HG02852 (cell line): ENCODE measurements at regions not wholly inside any gene's neighbourhood (a gene's known extent, or its start where the extent isn't known, plus 50 kb on each side); places are given as distances from the start of the nearest gene placed in this dataset.

Experiments used
- ATAC-seq: cut with Tn5 transposase; IDR thresholded peaks from one replicate; pipeline ENCODE4 v1.9.1; 2021; ENCODE audit warnings: mild to moderate bottlenecking, moderate library complexity; ENCODE audit not compliant: unreplicated experiment

- ATAC-seq = no peak
Observed at GRCh38 chr2:15762449-15762848, 170.8 kb downstream of the DDX1 start.

GRCh38 chr2:15763106-15763821 is 171.6 kb downstream of the DDX1 start:
- no peak for ATAC-seq

GRCh38 chr2:15763822-15764682 is 172.4 kb downstream of the DDX1 start:
- ATAC-seq = no peak

GRCh38 chr2:15764683-15765011 is 173.0 kb downstream of the DDX1 start:
- no peak for ATAC-seq

DNA sequence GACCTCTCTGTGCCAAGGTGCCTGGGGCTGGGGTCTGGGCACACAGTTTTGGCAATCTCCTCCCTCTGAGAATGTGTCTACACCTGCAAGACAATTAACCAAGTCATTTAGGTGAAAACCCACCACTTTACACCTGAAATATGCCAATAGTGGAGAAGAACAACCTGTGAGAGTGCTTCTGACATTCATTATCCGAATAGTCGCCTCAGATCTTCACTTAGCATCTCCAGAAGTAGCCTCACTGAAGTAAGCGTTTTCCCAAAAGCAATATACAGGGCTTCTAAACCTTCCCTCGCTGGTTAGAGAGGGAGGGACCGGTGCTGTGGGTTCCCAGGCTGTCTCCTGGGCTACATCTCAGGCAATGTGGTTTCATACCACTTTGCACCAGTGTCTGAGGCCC is 173.5 kb downstream of the DDX1 start:
- no peak for ATAC-seq

GRCh38 chr2:15765686-15766302 is 174.1 kb downstream of the DDX1 start:
- no peak for ATAC-seq

- no peak for ATAC-seq
Observed at GRCh38 chr2:15766303-15766861, 174.0 kb upstream of the MYCN start.

DNA sequence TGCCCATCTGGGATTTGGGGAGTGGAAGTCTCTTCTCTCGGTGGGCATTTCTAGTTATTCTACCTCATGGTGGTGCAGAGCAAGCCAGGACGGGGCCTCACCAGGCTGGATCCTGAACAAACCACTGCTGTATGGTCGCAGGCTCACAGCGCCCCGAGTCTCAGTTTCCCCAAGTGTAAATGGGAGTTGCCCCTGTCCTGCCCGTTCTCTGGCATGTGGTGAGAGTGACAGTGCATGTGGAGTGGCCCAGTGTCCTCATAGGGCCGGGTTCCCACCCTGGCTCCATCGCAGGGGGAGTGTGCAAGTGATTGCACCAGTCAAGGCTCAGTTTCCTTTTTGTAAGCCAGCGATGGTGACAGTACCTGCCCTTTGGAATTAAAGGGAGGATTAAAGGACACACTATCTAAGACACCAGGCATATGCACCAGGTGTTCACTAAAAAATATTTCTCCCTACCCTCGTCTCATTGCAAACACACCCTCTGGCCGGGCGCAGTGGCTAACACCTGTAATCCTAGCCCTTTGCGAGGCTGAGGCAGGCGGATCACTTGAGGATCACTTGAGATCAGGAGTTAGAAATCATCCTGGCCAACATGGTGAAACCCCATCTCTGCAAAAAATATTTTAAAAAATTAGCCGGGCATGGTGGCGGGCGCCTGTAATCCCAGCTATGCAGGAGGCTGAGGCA is 173.3 kb upstream of the MYCN start:
- ATAC-seq = no peak

- no peak for ATAC-seq
Observed at GRCh38 chr2:15767679-15768078, 172.7 kb upstream of the MYCN start.

DNA sequence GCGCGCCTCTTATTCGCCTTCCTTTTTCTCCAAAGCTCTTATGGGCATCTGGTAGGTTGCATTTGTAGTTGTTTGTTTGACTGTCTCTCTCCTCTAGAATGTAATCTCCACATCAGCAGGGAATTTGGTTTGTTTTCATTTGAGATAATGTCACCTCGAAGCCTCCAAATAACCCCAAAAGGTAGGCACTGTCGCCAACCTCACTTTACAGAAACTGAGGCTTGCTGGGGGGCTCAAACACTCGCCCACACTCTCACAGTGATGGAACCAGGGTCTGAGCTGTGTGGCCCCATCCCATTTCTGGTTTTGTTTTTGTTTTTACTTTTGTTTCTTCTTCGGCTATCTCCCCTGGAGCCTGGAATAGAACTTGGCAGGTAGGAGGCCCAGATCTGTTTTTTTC is 172.2 kb upstream of the MYCN start:
- no peak for ATAC-seq

- no peak for ATAC-seq
Observed at GRCh38 chr2:15768615-15769014, 171.7 kb upstream of the MYCN start.

DNA sequence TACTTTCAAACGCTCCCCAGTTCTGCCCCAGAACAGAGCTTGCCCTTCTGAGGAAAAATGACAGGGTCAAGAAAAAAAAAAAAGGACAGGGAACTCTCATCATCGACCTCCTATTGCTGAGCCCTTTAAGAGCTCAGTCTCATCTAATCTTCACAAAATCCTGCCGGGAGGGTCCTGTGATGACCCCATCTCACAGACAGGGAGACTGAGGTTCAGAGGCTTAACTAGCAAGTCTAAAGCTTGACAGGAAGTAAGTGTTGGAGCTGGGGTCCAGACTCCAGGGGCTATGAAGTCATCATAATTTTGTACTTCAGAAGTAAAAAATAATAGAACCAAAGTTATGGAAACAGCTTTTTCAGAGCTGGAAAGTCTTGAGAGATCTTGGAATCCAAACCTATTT is 171.1 kb upstream of the MYCN start:
- no peak for ATAC-seq

DNA sequence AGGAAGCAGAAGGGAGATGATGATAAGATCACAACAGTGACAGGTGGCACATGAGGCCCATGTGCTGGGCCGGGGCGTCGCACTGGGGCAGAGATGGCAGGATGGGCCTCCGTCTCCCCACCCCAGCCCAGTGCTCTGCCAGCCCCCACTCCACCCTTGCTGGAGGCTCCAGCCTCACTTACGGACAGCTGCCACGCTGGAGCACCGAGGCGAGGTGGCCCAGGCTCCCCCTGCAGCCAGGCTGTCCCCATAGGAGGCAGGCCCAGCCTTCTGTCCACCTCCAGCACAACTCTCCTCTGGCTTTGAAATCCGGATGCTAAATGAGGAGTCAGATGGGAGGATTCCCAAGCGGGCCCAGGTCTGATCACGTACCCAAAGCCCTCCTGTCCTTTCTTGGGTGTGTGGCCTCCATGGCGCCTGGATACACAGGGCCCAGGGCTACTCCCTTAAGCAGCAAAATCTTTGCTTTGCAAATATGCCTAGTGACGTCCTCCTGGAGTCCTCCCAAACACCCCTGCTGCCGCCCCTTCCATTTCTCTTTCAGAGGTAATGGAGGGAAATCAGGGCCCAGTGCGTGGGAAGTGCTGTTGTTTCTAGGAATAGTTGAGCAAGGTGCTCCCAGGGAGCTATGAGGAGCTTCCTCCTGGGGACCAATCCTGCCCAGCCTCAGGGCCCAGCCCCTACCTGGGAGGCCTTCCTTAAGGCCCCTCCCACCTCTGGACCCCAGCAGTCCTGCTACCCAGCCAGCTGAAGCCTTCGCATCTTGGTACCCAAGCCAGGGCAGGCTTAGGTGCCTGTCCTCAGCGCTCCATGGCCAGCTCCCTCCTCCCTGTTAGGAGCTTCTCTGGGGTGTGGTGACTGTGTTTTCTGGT is 170.4 kb upstream of the MYCN start:
- ATAC-seq = no peak

DNA sequence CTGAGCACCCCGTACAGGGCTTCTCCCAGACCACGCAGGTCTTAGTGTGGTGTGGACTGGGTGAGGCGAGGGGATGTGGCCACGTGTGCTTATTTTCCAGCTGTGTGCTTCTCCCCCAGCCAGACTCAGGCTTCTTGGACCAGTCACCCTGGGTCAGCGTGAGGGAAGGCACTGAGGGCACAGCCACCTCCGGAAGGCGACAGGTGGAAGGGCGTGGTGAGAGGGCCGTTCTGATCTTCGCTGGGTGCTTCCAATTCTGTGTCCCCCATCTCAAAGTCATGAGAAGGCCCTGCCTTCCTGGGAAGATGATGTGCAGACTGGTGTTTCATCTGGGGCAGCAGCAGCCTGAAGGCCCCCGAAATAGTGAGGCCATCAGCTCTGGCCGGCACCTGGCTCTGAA is 169.7 kb upstream of the MYCN start:
- no peak for ATAC-seq

GRCh38 chr2:15771124-15771523 is 169.2 kb upstream of the MYCN start:
- ATAC-seq = no peak

- no peak for ATAC-seq
Observed at GRCh38 chr2:15772086-15772595, 168.2 kb upstream of the MYCN start.

DNA sequence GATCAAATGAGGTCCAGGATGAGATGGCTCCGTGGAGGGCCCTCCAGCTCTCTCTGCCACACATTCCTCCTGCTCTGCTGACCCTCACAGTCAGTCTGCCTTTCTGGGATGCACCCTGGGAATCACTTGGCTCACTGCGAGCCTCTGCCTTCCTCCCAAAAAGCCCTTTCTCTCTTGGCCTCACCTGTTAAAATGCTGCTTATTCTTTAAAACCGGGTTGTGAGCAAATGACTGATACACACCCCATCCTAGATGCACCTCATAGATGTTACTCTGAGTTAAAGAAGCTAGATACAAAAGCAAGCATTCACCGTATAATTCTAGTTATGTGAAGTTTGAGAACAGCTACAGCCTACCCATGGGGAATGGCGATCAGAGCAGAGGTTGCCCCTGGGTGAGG is 167.7 kb upstream of the MYCN start:
- no peak for ATAC-seq

DNA sequence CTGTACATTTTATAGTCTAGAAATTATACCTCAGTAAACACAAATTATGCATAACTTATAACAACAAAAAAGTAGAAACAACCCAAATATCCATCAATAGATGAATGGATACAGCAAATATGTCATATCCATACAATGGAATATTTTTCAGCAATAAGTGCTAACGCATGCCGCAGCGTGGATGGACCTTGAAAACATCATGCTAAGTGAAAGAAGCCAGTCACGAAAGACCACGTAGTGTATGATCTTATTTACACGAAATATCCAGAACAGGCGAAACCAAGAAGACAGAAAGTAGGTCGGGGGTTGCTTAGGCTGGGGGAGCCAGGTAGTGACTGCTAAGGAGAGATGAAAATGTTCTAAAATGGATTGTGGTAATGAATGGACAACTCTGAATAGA is 167.1 kb upstream of the MYCN start:
- no peak for ATAC-seq

DNA sequence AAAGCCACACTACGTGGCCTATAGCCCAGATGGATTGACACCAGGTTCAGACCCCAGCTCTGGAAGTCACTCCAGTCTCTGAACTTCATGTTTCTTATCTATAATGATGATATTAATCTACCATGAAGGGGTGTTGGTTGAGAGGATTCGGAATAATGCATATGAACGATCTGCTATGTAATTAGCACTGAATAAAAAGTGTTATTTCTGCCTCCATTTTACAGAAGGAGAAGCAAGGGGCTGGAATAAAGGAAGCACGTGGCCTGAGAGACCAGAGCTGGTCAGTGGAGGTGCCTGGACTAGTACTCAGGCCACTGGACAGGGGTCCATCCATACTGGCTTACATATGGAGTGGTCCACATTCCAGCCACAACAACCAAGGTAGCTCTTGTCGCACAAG is 166.5 kb upstream of the MYCN start:
- no peak for ATAC-seq
